Left ventricle myocardium inferior (tissue), 1 donor: ENCODE measurements at regions not wholly inside any gene's neighbourhood (a gene's known extent, or its start where the extent isn't known, plus 50 kb on each side); places are given as distances from the start of the nearest gene placed in this dataset.

ENCODE experiments used
- DNase-seq: peaks from one replicate; pipeline ENCODE4 v3.0.0-alpha.2; 2020
- H3K27ac ChIP-seq: fragments of 200-600 bp; replicated peaks from 2 replicates; pipeline ENCODE4 v1.8.0; 2021
- H3K27me3 ChIP-seq: fragments of 200-600 bp; 2 replicates; pipeline ENCODE4 v1.8.0; 2021; ENCODE audit warnings: low read depth
- H3K36me3 ChIP-seq: fragments of 200-600 bp; 2 replicates; pipeline ENCODE4 v1.8.0; 2021
- H3K4me1 ChIP-seq: fragments of 200-600 bp; 2 replicates; pipeline ENCODE4 v1.8.0; 2021
- H3K4me3 ChIP-seq: fragments of 200-600 bp; 2 replicates; pipeline ENCODE4 v1.8.0; 2021; ENCODE audit warnings: mild to moderate bottlenecking, moderate library complexity
- H3K9me3 ChIP-seq: fragments of 200-600 bp; replicated peaks from 2 replicates; pipeline ENCODE4 v1.8.0; 2021
- CTCF ChIP-seq: fragments of 200-600 bp; IDR thresholded peaks from 2 replicates; pipeline ENCODE4 v1.8.0; 2021; ENCODE audit warnings: antibody characterized with exemption, mild to moderate bottlenecking, borderline replicate concordance
- intact Hi-C: fragments of 100-400 bp; cut with micrococcal nuclease; formaldehyde crosslinking; loops from one replicate; pipeline ENCODE4 v1.11.0; 2022
- donor health status: DM: no; HTN: yes; CAD: no; lungs with severe emphysema.

- Histone ChIP-seq H3K27ac (no peak overlapping the region), H3K36me3 (no peaks in the 10 kb centered on the region), H3K4me1 (no peaks in the 10 kb centered on the region), H3K4me3 (no peak overlapping the region), H3K27me3 (no peaks in the 10 kb centered on the region), H3K9me3 (no peaks in the 10 kb centered on the region)
- TF ChIP-seq CTCF: no peak
- intact Hi-C loops: no loop called here
- DNase-seq: no peak
These were observed 182.1 kb downstream of the MOSPD2 start for GRCh38 chrX:15055146-15055930.

- intact Hi-C loops: no loop called here
- Histone ChIP-seq H3K9me3 (no peaks in the 10 kb centered on the region), H3K27ac (no peak overlapping the region), H3K36me3 (no peaks in the 10 kb centered on the region), H3K4me1 (no peaks in the 10 kb centered on the region), H3K4me3 (no peak overlapping the region), H3K27me3 (no peaks in the 10 kb centered on the region)
- no peak for DNase-seq
- TF ChIP-seq CTCF: no peak
These were observed 177.2 kb downstream of the MOSPD2 start for GRCh38 chrX:15050395-15050794.

- intact Hi-C loops: no loop called here
These were observed 170.3 kb downstream of the MOSPD2 start for GRCh38 chrX:15043538-15043937.

DNA sequence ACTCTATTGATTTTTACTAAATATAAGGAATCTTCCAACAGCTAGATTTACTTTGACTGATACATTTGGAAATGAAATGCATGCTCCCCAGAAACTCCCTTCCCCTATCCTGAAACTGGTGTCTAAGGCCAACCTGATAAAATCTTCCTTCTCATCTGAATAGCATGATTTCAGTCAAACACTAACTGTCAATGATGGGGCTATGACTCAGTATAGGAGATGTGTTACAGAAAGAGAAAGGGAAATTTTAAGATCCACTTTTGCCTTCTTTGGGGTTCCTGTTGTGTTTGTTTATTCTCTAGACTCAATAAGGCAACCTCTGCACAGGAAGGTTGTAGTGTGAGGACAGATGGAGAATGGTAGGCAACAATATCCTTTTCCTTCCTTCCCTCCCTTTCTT is 160.7 kb downstream of the MOSPD2 start:
- Histone ChIP-seq H3K27ac (no peak overlapping the region), H3K4me3 (no peak overlapping the region), H3K9me3 (no peaks in the 10 kb centered on the region), H3K27me3 (no peaks in the 10 kb centered on the region), H3K36me3 (no peaks in the 10 kb centered on the region), H3K4me1 (no peaks in the 10 kb centered on the region)
- DNase-seq: no peak
- intact Hi-C loops: no loop called here
- no peak for TF ChIP-seq CTCF

More at GRCh38 chrX:15043538-15043937, 170.3 kb downstream of the MOSPD2 start:
- no peaks in the 10 kb centered on the region for H3K9me3 ChIP-seq
- no peaks in the 10 kb centered on the region for H3K4me1 ChIP-seq
- no peak for TF ChIP-seq CTCF
- no peak for DNase-seq
- H3K27me3 ChIP-seq: no peaks in the 10 kb centered on the region
- H3K4me3 ChIP-seq: no peak overlapping the region
- H3K36me3 ChIP-seq: no peaks in the 10 kb centered on the region
- no peak overlapping the region for H3K27ac ChIP-seq

DNA sequence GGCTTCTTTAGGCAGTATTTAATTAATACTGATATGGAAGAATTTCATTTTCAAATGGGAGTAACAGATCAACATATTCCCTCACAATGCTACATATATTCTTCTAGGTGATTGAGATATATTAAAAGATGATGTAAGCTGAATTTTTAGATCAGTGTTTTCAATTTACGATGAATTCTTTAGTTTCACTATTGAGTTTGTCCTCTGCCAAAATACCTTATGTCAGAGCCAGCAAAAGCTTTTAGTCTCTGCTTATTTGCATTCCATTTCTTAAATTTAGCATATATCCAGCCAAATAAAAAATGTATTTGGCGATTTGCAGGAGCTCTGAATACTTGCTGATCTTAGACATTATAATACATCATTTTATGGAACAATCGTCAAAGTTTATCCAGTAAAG is 144.3 kb downstream of the MOSPD2 start:
- Histone ChIP-seq H3K4me3 (no peak overlapping the region), H3K4me1 (no peaks in the 10 kb centered on the region), H3K27me3 (no peaks in the 10 kb centered on the region), H3K36me3 (no peaks in the 10 kb centered on the region), H3K9me3 (no peaks in the 10 kb centered on the region), H3K27ac (no peak overlapping the region)
- intact Hi-C loops: no loop called here
- TF ChIP-seq CTCF: no peak
- DNase-seq: no peak
